Activated naive CD4-positive, alpha-beta T cell treated with anti-CD3 and anti-CD28 coated beads for 36 hours (primary cell): ENCODE measurements at regions not wholly inside any gene's neighbourhood (a gene's known extent, or its start where the extent isn't known, plus 50 kb on each side); places are given as distances from the start of the nearest gene placed in this dataset.

Experiments
- CTCF ChIA-PET: fragments of 350-600 bp; sonication (Branson Sonifier 250); formaldehyde crosslinking; loops from one replicate; lab custom pipeline; 2021; ENCODE audit warnings: antibody characterized with exemption; lab: Charles Lee
- DNase-seq: peaks from one replicate; pipeline ENCODE4 v3.0.0-alpha.2; 2020
- H3K27ac Mint-ChIP-seq: one replicate; pipeline ENCODE4 v1.8.0; 2021; ENCODE audit warnings: mild to moderate bottlenecking, mixed read lengths
- H3K27me3 Mint-ChIP-seq: one replicate; pipeline ENCODE4 v1.8.0; 2021; ENCODE audit warnings: low read depth, mixed read lengths
- H3K36me3 Mint-ChIP-seq: one replicate; pipeline ENCODE4 v1.8.0; 2021; ENCODE audit warnings: low read depth, mixed read lengths
- H3K4me1 Mint-ChIP-seq: one replicate; pipeline ENCODE4 v1.8.0; 2021; ENCODE audit warnings: low read depth, mixed read lengths
- H3K4me3 Mint-ChIP-seq: one replicate; pipeline ENCODE4 v1.8.0; 2021; ENCODE audit warnings: mild to moderate bottlenecking, moderate library complexity, mixed read lengths
- H3K9me3 Mint-ChIP-seq: one replicate; pipeline ENCODE4 v1.8.0; 2021; ENCODE audit warnings: mixed read lengths
- intact Hi-C: fragments of 100-400 bp; cut with micrococcal nuclease; formaldehyde crosslinking; loops from one replicate; pipeline ENCODE4 v1.15.1; 2023

DNA sequence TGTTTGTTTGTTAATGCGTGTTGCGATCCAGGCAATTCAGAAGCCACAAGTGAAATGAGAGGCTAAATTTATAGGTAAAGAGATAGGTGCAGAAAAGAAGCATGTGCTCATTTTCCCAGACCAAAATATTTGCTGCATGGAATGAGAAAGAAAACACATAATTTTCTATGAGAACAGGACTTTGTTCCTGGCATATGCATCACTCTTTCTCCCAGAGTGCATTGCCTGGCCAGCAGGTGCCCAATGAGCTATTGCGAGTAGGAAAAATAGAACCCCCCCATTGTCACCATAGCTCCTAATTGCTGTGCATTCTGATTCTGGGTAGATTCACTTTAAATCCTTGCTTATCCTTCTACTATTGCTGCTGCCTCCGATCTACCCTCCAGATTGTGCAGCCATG is 410.4 kb downstream of the PMP22 start:
- CTCF ChIA-PET = no interaction called here
- Mint-ChIP-seq H3K4me3 (no peak overlapping the region), H3K9me3 (no peaks in the 10 kb centered on the region), H3K4me1 (no peaks in the 10 kb centered on the region), H3K27ac (no peak overlapping the region), H3K27me3 (peaks cover 18% of the 10 kb centered on the region), H3K36me3 (no peaks in the 10 kb centered on the region)
- intact Hi-C loops = no loop called here
- no peak for DNase-seq

DNA sequence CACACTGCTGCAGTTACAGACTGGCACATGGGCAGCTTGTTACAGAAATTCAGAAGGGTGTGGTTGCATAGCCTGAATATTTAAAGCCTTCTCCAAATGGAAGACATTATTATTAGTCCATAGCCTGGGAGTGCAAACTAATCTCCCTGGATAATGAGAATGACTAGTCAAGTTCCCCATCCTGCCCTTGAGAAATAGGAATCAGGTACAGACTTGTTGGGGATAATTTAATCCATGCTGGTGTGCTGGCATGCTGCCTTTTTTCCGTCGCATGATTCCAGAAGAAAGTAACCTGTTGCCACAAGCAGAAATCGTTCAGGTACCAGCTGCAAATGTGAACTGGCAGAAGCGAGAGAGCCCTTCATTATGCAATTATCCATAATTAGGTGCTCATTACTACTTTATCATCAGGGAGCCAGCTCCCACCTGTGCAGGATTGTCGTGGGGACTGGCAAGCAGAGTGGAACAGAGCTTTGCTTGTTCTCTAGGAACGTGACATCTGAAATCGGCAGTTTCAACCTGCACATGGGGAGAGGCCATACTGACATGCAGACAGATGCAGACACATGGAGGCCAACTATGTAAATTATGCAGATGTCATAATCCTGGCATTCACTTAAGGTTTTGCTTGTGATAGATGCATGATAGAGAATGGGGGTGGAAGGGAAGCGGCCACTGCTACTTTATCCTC is 419.4 kb downstream of the PMP22 start:
- peaks cover 28% of the 10 kb centered on the region for H3K27me3 Mint-ChIP-seq
- H3K4me1 Mint-ChIP-seq = no peaks in the 10 kb centered on the region
- CTCF ChIA-PET = no interaction called here
- no peaks in the 10 kb centered on the region for H3K36me3 Mint-ChIP-seq
- H3K9me3 Mint-ChIP-seq = no peaks in the 10 kb centered on the region
- intact Hi-C loops = no loop called here
- no peak for DNase-seq
- no peak overlapping the region for H3K4me3 Mint-ChIP-seq
- H3K27ac Mint-ChIP-seq = no peak overlapping the region

DNA sequence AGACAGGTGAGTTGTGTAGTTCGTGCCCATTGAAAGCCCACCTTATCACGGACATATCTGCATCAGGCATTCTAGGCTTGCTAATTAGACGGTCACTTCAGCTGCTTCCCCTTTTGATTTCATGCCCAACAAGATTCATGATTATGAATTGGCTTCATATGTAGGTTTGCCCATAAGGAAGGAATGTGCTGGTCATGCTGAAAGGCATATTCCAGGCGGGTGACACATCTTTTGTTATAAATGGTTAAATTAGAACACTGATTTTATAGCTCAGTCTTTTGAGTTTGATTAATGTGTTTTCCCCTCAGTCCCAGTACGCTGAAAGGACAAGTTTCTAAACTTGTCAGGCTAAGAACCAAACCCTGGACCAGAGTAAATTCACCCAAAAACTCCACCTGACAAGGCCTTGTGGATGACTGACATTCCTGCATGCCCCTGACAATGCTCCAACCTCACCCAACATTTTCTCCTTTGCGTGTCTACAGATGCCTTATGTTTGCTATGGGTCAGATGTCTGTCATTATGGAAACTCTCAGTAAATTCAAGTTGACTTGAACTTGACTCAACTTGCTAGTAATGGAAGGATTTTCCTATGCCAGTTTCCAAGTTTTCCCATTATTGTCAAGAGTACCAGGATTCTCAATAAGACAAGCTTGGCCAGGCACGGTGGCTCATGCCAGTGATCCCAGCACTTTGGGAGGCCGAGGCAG is 421.9 kb downstream of the PMP22 start:
- Mint-ChIP-seq H3K9me3 (no peaks in the 10 kb centered on the region), H3K36me3 (no peaks in the 10 kb centered on the region), H3K4me3 (no peak overlapping the region), H3K27ac (no peak overlapping the region), H3K27me3 (peaks cover 17% of the 10 kb centered on the region), H3K4me1 (no peaks in the 10 kb centered on the region)
- CTCF ChIA-PET = no interaction called here
- intact Hi-C loops = no loop called here
- DNase-seq = no peak

DNA sequence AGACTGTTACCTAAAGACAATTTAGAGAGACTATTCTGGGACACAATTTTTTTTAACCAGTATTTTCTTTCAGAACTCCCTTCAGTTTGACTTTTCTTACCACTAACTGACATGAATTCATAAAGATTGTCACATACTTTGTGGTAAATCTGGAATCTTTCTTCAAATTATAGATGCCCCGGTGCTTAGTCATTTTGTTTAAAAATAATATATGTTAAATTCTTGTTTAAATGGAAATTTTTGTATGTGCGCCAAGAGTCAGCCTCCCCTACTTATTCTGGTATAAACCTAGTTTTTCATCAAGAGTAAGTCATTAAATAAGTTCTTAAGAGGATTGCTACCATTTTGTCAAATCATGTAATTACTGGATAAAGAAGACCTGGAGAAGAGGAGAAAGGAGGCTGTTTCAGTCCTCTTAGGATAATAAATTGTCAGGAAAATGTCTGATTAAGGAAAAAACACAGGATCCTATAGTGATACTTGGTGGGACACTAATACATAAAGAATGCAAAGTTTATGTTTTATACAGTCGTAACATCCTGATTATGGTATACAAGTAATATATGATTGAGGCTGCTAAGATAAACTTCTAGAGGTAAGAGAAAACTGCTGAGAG is 424.4 kb downstream of the PMP22 start:
- H3K9me3 Mint-ChIP-seq = no peaks in the 10 kb centered on the region
- H3K36me3 Mint-ChIP-seq = no peaks in the 10 kb centered on the region
- no peak overlapping the region for H3K27ac Mint-ChIP-seq
- H3K4me1 Mint-ChIP-seq = no peaks in the 10 kb centered on the region
- peaks cover 9% of the 10 kb centered on the region for H3K27me3 Mint-ChIP-seq
- H3K4me3 Mint-ChIP-seq = no peak overlapping the region
- DNase-seq = no peak
- intact Hi-C loops = no loop called here
- CTCF ChIA-PET = no interaction called here

DNA sequence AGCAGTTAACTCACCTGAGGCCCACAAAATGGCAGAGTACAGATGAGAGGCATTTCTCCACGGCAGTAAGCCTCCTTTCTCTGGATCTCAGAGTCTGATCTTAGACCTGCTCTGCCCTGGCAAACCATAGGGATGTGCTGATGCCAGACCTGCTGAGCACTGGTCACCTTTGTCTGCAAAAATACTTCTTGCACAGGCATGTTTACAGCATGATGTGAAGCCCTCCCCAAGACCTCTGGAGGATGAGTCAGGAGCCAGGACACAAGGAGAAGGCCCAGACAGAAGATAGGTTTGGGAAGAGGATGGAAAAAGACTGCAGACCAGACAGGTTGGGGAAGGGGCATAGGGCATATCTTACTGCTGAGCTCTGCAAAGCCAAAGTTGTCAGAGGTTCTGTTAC is 426.6 kb downstream of the PMP22 start:
- no peak overlapping the region for H3K27ac Mint-ChIP-seq
- DNase-seq = no peak
- intact Hi-C loops = no loop called here
- H3K4me1 Mint-ChIP-seq = peaks cover under 1% of the 10 kb centered on the region
- H3K4me3 Mint-ChIP-seq = no peak overlapping the region
- no peaks in the 10 kb centered on the region for H3K36me3 Mint-ChIP-seq
- no peaks in the 10 kb centered on the region for H3K9me3 Mint-ChIP-seq
- peaks cover 4% of the 10 kb centered on the region for H3K27me3 Mint-ChIP-seq
- CTCF ChIA-PET = interaction anchor here (0.6 kb wide), 1 partner anchor 169 kb away, joined by 3 read pairs; no protein-coding TSS in a partner anchor

DNA sequence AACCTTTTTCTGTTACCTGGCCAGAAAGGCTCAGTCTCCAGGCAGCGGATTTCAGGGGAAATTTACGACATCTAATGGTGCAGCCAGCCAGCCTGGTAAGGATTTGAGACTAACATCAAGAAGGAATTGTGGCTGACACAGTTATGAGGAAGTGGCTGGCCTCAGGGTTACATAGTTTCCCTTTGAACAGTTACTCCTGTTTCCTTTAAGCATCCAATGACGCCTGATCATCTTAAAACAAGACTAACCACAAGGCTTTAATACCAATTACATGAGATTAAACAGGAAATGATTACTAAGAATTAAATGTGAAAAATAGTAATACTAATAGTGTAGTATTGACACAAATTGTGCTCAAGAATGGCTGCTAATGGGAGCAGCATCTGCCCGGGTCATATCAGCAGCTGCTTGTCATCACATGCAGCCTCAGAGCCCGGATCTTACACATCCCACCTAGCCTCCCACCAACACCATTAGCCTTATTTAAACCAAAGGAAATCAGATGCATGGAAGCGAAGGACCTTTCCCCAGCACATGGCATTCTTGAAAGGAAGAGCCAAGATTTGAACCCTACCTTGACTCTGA is 431.8 kb downstream of the PMP22 start:
- H3K4me3 Mint-ChIP-seq = no peak overlapping the region
- no peak overlapping the region for H3K27ac Mint-ChIP-seq
- peaks cover 7% of the 10 kb centered on the region for H3K4me1 Mint-ChIP-seq
- no peaks in the 10 kb centered on the region for H3K9me3 Mint-ChIP-seq
- CTCF ChIA-PET = no interaction called here
- no peaks in the 10 kb centered on the region for H3K36me3 Mint-ChIP-seq
- peak; percentile 20 for DNase-seq
- H3K27me3 Mint-ChIP-seq = no peaks in the 10 kb centered on the region
- intact Hi-C loops = loop anchor here (1.0 kb wide), 1 partner anchor 18 kb away; no protein-coding TSS in a partner anchor

DNA sequence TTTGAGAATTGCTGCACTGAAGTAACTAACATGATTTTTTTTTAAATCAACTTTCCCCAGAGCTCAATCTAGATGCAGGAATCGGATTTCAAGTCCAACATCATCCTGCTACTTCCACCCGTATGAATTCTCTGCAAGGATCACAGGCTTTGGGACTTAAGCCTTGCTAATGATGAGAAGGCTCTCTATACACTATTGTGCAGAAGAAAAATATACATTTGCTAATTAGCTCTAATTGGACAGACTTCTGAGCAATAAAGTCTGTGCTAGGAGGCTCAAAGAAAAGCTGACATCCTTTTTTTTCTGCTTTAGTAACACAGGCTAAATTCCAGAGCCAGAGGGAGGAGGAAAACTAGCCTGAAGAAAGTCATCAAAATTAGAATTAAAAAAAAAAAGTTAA is 433.6 kb downstream of the PMP22 start:
- Mint-ChIP-seq H3K27ac (no peak overlapping the region), H3K9me3 (no peaks in the 10 kb centered on the region), H3K36me3 (no peaks in the 10 kb centered on the region), H3K27me3 (no peaks in the 10 kb centered on the region), H3K4me1 (peaks cover 7% of the 10 kb centered on the region), H3K4me3 (no peak overlapping the region)
- intact Hi-C loops = no loop called here
- CTCF ChIA-PET = no interaction called here
- DNase-seq = no peak

DNA sequence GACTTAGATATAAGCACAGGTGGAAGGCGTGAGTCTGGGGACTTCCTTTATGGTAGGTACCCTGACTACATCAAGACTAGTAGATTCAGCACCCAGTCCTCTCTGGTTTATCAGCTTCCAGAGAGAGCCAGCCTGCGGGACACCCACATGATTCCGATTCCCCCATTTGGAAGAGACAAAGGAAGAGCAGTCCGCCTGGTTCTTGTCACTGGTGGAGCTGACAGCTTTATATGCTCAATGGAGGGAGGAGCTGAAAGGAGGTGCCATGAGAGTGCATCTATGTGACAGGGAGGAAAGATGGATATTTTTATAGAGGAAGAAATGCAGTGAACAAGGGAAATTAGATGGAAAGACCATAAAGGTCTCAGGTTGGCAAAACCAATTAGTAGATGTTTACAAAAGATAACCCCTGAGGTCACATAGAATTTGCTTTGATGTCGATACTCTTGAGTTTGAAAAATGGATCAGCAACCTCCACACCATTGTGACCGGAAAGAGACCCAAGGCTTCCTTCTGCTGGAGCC is 437.7 kb downstream of the PMP22 start:
- no peaks in the 10 kb centered on the region for H3K4me1 Mint-ChIP-seq
- CTCF ChIA-PET = no interaction called here
- peaks cover 8% of the 10 kb centered on the region for H3K9me3 Mint-ChIP-seq
- H3K4me3 Mint-ChIP-seq = no peak overlapping the region
- H3K27me3 Mint-ChIP-seq = peaks cover 3% of the 10 kb centered on the region
- no peak for DNase-seq
- no peaks in the 10 kb centered on the region for H3K36me3 Mint-ChIP-seq
- H3K27ac Mint-ChIP-seq = no peak overlapping the region
- intact Hi-C loops = no loop called here

DNA sequence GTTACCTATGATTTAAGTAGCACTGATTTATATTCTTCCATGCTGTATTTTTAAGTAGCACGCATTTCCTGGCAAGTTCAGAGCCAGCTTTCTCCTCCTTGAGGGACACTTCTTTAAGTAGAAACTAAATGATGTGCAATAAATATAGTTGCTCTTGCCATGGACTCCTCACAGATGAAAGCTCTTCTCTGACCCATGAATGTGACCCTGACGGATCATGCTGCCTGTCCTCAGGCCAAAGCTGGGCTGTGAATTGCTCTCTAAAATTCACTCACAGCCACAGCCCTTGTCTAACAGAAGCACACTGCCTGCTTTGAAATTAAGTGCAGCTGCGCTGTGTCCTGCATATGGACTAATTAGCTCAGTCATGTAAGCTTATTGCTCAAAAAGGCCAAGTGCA is 438.8 kb downstream of the PMP22 start:
- H3K4me3 Mint-ChIP-seq = no peak overlapping the region
- no peaks in the 10 kb centered on the region for H3K36me3 Mint-ChIP-seq
- intact Hi-C loops = no loop called here
- no peaks in the 10 kb centered on the region for H3K4me1 Mint-ChIP-seq
- H3K9me3 Mint-ChIP-seq = peaks cover 8% of the 10 kb centered on the region
- H3K27me3 Mint-ChIP-seq = peaks cover 3% of the 10 kb centered on the region
- no peak overlapping the region for H3K27ac Mint-ChIP-seq
- CTCF ChIA-PET = no interaction called here
- no peak for DNase-seq

DNA sequence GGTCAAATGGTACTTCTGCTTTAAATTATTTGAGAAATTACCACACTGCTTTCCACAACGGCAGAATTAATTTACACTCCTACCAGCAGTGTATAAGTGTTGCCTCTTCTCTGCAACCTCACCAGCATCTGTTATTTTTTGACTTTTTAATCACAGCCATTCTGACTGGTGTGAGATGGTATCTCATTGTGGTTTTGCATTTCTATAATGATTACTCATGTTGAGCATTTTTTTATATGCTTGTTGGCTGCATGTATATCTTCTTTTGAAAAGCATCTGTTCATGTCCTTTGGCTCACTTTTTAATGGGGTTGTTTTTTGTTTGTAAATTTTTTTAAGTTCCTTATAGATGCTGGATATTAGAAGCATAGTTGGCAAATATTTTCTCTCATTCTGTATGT is 446.7 kb downstream of the PMP22 start:
- H3K27ac Mint-ChIP-seq = no peak overlapping the region
- H3K36me3 Mint-ChIP-seq = no peaks in the 10 kb centered on the region
- no peaks in the 10 kb centered on the region for H3K9me3 Mint-ChIP-seq
- CTCF ChIA-PET = no interaction called here
- no peak for DNase-seq
- peaks cover 8% of the 10 kb centered on the region for H3K4me1 Mint-ChIP-seq
- H3K4me3 Mint-ChIP-seq = no peak overlapping the region
- intact Hi-C loops = loop anchor here (10.0 kb wide), 2 partner anchors 414 to 474 kb away; no protein-coding TSS in a partner anchor
- peaks cover 16% of the 10 kb centered on the region for H3K27me3 Mint-ChIP-seq

DNA sequence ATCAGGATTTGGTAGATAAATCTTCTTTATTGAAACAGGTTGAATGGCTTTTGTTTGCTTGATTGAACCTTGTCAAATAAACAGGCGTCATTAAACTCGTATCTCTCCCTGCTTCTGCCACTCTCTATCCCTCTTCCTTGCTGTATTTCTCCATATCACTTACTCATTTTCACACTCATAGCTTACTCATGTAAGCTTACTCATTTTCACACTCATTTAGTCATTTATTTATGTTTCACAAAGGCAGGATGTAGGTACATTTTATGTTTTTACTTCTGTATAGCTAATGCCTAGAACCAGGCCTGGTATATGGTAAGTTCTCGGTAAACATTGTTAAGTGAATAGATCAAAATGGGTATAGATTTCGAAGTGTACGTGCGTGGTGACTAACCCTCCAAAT is 450.0 kb downstream of the PMP22 start:
- no peak for DNase-seq
- H3K36me3 Mint-ChIP-seq = no peaks in the 10 kb centered on the region
- intact Hi-C loops = loop anchor here (1.0 to 10.0 kb wide), 5 partner anchors 18 to 1220 kb away; no protein-coding TSS in a partner anchor
- CTCF ChIA-PET = no interaction called here
- no peak overlapping the region for H3K4me3 Mint-ChIP-seq
- H3K9me3 Mint-ChIP-seq = no peaks in the 10 kb centered on the region
- H3K4me1 Mint-ChIP-seq = peaks cover 8% of the 10 kb centered on the region
- no peak overlapping the region for H3K27ac Mint-ChIP-seq
- peaks cover 17% of the 10 kb centered on the region for H3K27me3 Mint-ChIP-seq

DNA sequence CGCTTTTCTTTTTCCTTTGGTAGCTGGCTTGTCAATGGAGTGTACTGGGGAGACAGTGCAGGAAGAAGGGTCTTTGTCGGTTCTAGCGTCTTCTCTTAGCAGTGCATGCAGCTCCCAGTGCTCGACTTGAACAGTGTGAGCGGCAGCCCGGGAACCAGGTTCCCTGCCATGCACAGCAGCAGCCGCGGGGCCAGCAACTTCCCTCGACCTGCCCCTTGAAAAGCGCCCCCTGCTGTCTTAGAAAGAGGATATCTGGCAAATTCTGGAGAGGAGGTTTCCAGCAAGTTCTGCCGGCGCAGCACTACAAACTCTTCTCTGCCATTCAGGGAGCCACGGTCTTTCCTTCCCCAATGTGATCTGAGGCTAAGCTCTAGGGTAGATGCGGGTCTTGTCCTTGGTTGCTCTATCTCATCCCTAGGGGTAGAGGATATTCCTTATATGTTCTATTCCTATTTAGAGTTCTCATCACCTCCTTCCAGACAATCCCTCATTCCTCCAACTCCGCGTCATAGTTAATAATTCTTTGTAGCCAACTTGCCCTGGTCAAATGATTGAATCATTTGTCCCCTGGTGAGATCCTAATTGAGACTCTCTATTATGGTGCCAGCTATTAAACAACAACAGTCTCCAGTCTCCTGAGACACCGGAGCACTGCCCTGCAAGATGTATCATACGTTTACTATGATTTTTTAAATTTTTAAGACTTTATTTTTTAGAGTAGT is 451.3 kb downstream of the PMP22 start:
- peak; percentile 42 for DNase-seq
- Mint-ChIP-seq H3K4me1 (peaks cover 8% of the 10 kb centered on the region), H3K36me3 (peaks cover under 1% of the 10 kb centered on the region), H3K27me3 (peaks cover 13% of the 10 kb centered on the region), H3K4me3 (no peak overlapping the region), H3K9me3 (no peaks in the 10 kb centered on the region), H3K27ac (no peak overlapping the region)
- intact Hi-C loops = loop anchor here (2.0 to 10.0 kb wide), 4 partner anchors 409 to 1219 kb away; no protein-coding TSS in a partner anchor
- CTCF ChIA-PET = interaction anchor here (0.5 to 0.6 kb wide), 2 partner anchors 72 to 1445 kb away, joined by 3 to 5 read pairs; no protein-coding TSS in a partner anchor
